HEK293T (cell line): ENCODE measurements at regions not wholly inside any gene's neighbourhood (a gene's known extent, or its start where the extent isn't known, plus 50 kb on each side); places are given as distances from the start of the nearest gene placed in this dataset.

Experiments used
- CTCF ChIA-PET: fragments of 350-600 bp; formaldehyde crosslinking; extraction: SDS; loops from one replicate; lab custom pipeline; 2021; ENCODE audit warnings: antibody characterized with exemption, inconsistent platforms; lab: Yijun Ruan, JAX
- POLR2A ChIA-PET: fragments of 350-600 bp; formaldehyde crosslinking; extraction: SDS; loops from one replicate; lab custom pipeline; 2020; ENCODE audit warnings: antibody characterized with exemption, inconsistent platforms; lab: Yijun Ruan, JAX
- DNase-seq: peaks from one replicate; pipeline ENCODE4 v3.0.0; 2012; ENCODE audit warnings: mixed read lengths; ENCODE audit errors: extremely low spot score
- ARNT ChIP-seq: fragments of 450-650 bp; IDR thresholded peaks from 2 replicates; pipeline ENCODE4 v1.6.1; 2017; ENCODE audit warnings: mild to moderate bottlenecking
- BHLHE40 ChIP-seq: fragments of 450-650 bp; IDR thresholded peaks from 2 replicates; pipeline ENCODE4 v1.6.1; 2016; ENCODE audit warnings: mild to moderate bottlenecking, moderate library complexity, borderline replicate concordance
- CTBP1 ChIP-seq: fragments of 450-650 bp; IDR thresholded peaks from 2 replicates; pipeline ENCODE4 v1.6.1; 2016; ENCODE audit warnings: borderline replicate concordance
- ELF4 ChIP-seq: fragments of 450-650 bp; IDR thresholded peaks from 2 replicates; pipeline ENCODE4 v1.6.1; 2017; ENCODE audit warnings: antibody characterized with exemption
- FOXA1 ChIP-seq: fragments of 450-650 bp; IDR thresholded peaks from 2 replicates; pipeline ENCODE4 v1.6.1; 2016; ENCODE audit warnings: mild to moderate bottlenecking
- FOXK2 ChIP-seq: fragments of 450-650 bp; IDR thresholded peaks from 2 replicates; pipeline ENCODE4 v1.6.1; 2016; ENCODE audit warnings: mild to moderate bottlenecking
- FOXM1 ChIP-seq: fragments of 450-650 bp; IDR thresholded peaks from 2 replicates; pipeline ENCODE4 v1.6.1; 2017; ENCODE audit warnings: mild to moderate bottlenecking, borderline replicate concordance
- HDGF ChIP-seq: fragments of 450-650 bp; IDR thresholded peaks from 2 replicates; pipeline ENCODE4 v1.6.1; 2017; ENCODE audit warnings: antibody characterized with exemption, borderline replicate concordance
- L3MBTL2 ChIP-seq: fragments of 450-650 bp; conservative IDR thresholded peaks from 2 replicates; pipeline ENCODE4 v1.6.1; 2016; ENCODE audit warnings: mild to moderate bottlenecking
- LEF1 ChIP-seq: fragments of 450-650 bp; IDR thresholded peaks from 2 replicates; pipeline ENCODE4 v1.6.1; 2017; ENCODE audit warnings: mild to moderate bottlenecking, borderline replicate concordance
- NFRKB ChIP-seq: fragments of 450-650 bp; IDR thresholded peaks from 2 replicates; pipeline ENCODE4 v1.6.1; 2016; ENCODE audit warnings: mild to moderate bottlenecking, moderate library complexity
- SP1 ChIP-seq: fragments of 450-650 bp; IDR thresholded peaks from 2 replicates; pipeline ENCODE4 v1.6.1; 2017
- SUZ12 ChIP-seq: fragments of 450-650 bp; IDR thresholded peaks from 2 replicates; pipeline ENCODE4 v1.6.1; 2016; ENCODE audit warnings: mild to moderate bottlenecking
- TARDBP ChIP-seq: fragments of 450-650 bp; IDR thresholded peaks from 2 replicates; pipeline ENCODE4 v1.6.1; 2016
- ZNF384 ChIP-seq: fragments of 450-650 bp; IDR thresholded peaks from 2 replicates; pipeline ENCODE4 v1.6.1; 2016
- TF ChIP-seq, protein P1 (sequence below): fragments of 450-650 bp; IDR thresholded peaks from 2 replicates; pipeline ENCODE4 v1.6.1; 2016

- ChIA-PET POLR2A (no interaction called here), CTCF (no interaction called here)
- TF ChIP-seq FOXK2 = no peak
- no peak for TF ChIP-seq TARDBP
- TF ChIP-seq NFRKB = no peak
- no peak for TF ChIP-seq ZNF384
- no peak for TF ChIP-seq BHLHE40
- TF ChIP-seq SUZ12 = no peak
- no peak for TF ChIP-seq LEF1
- no peak for TF ChIP-seq ELF4
- no peak for TF ChIP-seq L3MBTL2
- TF ChIP-seq, protein P1, sequence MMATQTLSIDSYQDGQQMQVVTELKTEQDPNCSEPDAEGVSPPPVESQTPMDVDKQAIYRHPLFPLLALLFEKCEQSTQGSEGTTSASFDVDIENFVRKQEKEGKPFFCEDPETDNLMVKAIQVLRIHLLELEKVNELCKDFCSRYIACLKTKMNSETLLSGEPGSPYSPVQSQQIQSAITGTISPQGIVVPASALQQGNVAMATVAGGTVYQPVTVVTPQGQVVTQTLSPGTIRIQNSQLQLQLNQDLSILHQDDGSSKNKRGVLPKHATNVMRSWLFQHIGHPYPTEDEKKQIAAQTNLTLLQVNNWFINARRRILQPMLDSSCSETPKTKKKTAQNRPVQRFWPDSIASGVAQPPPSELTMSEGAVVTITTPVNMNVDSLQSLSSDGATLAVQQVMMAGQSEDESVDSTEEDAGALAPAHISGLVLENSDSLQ = no peak
- no peak for TF ChIP-seq CTBP1
- TF ChIP-seq ARNT = no peak
- no peak for TF ChIP-seq FOXM1
- TF ChIP-seq HDGF = no peak
- TF ChIP-seq FOXA1 = no peak
- TF ChIP-seq SP1 = no peak
- no peak for DNase-seq
These were observed 110.2 kb upstream of the FOXQ1 start for GRCh38 chr6:1201547-1202200.

GRCh38 chr6:1200409-1201101 is 111.3 kb upstream of the FOXQ1 start:
- no peak for DNase-seq
- no peak for TF ChIP-seq FOXM1
- CTCF ChIA-PET = no interaction called here
- POLR2A ChIA-PET = no interaction called here

DNA sequence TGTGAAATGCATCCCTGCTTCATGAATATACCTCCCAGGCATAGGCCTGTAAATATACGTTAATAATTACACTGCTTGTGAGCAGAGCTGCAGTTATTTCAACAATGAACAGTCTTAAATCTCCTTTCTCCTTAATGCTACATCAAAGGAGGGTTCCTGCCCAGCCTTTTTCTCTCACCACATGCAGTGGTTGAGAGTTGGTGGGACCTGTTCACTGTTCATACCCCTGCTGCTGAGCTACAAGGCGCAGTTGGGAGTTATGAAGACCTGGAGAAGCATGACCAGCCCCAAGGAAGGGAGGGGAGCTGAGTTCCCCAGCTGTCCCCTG is 111.9 kb upstream of the FOXQ1 start:
- no peak for DNase-seq
- CTCF ChIA-PET = no interaction called here
- POLR2A ChIA-PET = no interaction called here
- TF ChIP-seq SP1 (no peak), NFRKB (no peak), L3MBTL2 (no peak), FOXA1 (no peak), HDGF (no peak), ZNF384 (no peak), CTBP1 (no peak), ELF4 (no peak), SUZ12 (no peak), ARNT (no peak), FOXM1 (no peak), TARDBP (no peak), LEF1 (no peak)
- TF ChIP-seq, protein P1 = no peak

- TF ChIP-seq ELF4 (no peak), BHLHE40 (no peak), FOXM1 (no peak)
- ChIA-PET CTCF (no interaction called here), POLR2A (no interaction called here)
- DNase-seq = no peak
These were observed 114.6 kb upstream of the FOXQ1 start for GRCh38 chr6:1197309-1197708.

DNA sequence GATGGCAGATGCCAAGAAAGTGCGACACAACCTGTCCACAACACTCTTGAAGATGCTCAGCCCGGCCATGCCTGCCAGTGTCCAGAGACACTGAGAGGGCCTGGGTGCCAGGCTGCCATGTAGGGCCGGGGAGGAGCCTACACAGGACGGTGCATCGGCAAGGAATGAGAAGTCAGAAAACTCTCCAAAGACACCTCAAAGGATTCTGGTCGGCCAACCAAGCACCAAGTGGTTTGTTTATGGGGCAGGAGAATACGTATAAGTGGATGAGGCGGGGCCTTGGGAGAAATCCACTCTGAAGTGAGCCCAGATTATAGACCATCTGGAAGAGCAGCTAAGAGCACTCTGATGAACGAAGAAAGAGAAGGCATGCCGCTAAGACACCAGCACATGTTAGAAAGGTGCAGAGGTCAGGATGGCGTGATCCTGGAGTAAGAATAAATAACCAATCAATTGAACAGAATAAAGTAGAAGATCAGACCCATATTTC is 120.7 kb upstream of the FOXQ1 start:
- ChIA-PET POLR2A (no interaction called here), CTCF (no interaction called here)
- no peak for DNase-seq
- TF ChIP-seq NFRKB (no peak), HDGF (no peak), BHLHE40 (no peak), ELF4 (no peak), FOXA1 (no peak), SUZ12 (no peak), FOXK2 (no peak), TARDBP (no peak), CTBP1 (no peak), FOXM1 (no peak), ZNF384 (no peak), SP1 (no peak), L3MBTL2 (no peak), ARNT (no peak), LEF1 (no peak)
- TF ChIP-seq, protein P1 = no peak

DNA sequence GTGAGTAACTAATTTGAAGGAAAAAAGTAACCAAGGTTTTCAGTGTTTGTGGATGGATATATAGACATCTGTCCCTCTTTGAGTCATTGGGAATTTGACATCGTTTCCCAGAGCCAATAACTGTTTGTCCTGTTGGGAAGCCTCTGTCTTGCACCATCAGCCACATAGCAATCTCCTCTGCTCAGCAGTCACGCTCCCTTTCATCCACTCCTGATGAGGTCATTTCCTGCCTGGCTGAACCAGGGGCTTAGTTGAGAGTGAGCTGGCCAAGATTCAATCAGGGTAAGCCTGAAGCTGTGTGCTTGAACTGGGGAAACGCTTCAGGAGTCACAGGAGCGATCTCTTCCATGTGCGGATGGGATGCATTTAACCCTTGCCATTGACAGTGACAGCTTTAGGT is 121.5 kb upstream of the FOXQ1 start:
- DNase-seq = no peak
- ChIA-PET POLR2A (no interaction called here), CTCF (no interaction called here)
- TF ChIP-seq CTBP1 (no peak), SUZ12 (no peak), FOXM1 (no peak), ARNT (no peak), NFRKB (no peak), ZNF384 (no peak), TARDBP (no peak), HDGF (no peak), FOXK2 (no peak), FOXA1 (no peak), LEF1 (no peak), BHLHE40 (no peak), L3MBTL2 (no peak), SP1 (no peak), ELF4 (no peak)
- TF ChIP-seq, protein P1 = no peak
